H1 (cell line): ENCODE measurements at regions not wholly inside any gene's neighbourhood (a gene's known extent, or its start where the extent isn't known, plus 50 kb on each side); places are given as distances from the start of the nearest gene placed in this dataset.

Experiments used
- CTCF ChIA-PET: fragments of 300-600 bp; sonication (Branson Sonifier 250); formaldehyde crosslinking; loops from one replicate; lab custom pipeline; 2021; ENCODE audit not compliant: partially characterized antibody; lab: Charles Lee
- POLR2A ChIA-PET: fragments of 300-600 bp; sonication (Branson Sonifier 250); formaldehyde crosslinking; loops from one replicate; lab custom pipeline; 2021; ENCODE audit warnings: inconsistent platforms; ENCODE audit not compliant: partially characterized antibody; lab: Charles Lee
- DNase-seq, 2 experiments: peaks; one replicate each; pipeline versions ENCODE4 v3.0.0 to v3.0.0-alpha.2; 2010 to 2022; ENCODE audit warnings: low spot score in 2 of 2, low read depth in 1 of 2, mixed read lengths in 1 of 2
- FAIRE-seq: peaks from 2 replicates; lab custom pipeline; 2011; peaks lifted over from hg19 to GRCh38; lab: Jason Lieb, UNC
- H2AFZ ChIP-seq: 2 replicates; pipeline ENCODE4 v1.8.1; 2012; ENCODE audit warnings: low read length, inconsistent platforms
- H2AK5ac ChIP-seq: 2 replicates; pipeline ENCODE4 v1.6.1; 2013; ENCODE audit warnings: low read depth, low read length
- H2BK120ac ChIP-seq: replicated peaks from 2 replicates; pipeline ENCODE3; 2013; ENCODE audit warnings: low read depth, low read length, inconsistent platforms
- H2BK12ac ChIP-seq: 2 replicates; pipeline ENCODE4 v1.6.1; 2013; ENCODE audit warnings: low read depth, low read length
- H2BK15ac ChIP-seq: 2 replicates; pipeline ENCODE4 v1.6.1; 2013; ENCODE audit warnings: low read length
- H2BK20ac ChIP-seq: 2 replicates; pipeline ENCODE4 v1.6.1; 2013; ENCODE audit warnings: low read length
- H2BK5ac ChIP-seq: 2 replicates; pipeline ENCODE4 v1.6.1; 2013; ENCODE audit warnings: low read depth, low read length
- H3K14ac ChIP-seq: 2 replicates; pipeline ENCODE4 v1.6.1; 2013; ENCODE audit warnings: inconsistent platforms; ENCODE audit not compliant: insufficient read length
- H3K18ac ChIP-seq: 2 replicates; pipeline ENCODE4 v1.6.1; 2013; ENCODE audit warnings: low read length; ENCODE audit errors: extremely low read depth
- H3K23ac ChIP-seq: 2 replicates; pipeline ENCODE4 v1.6.1; 2013; ENCODE audit warnings: inconsistent platforms; ENCODE audit not compliant: insufficient read length
- H3K23me2 ChIP-seq: 2 replicates; pipeline ENCODE4 v1.6.1; 2013; ENCODE audit warnings: low read depth, low read length
- H3K27ac ChIP-seq: 2 replicates; pipeline ENCODE4 v1.6.1; 2011; ENCODE audit warnings: low read depth, low read length, inconsistent platforms
- H3K27me3 ChIP-seq, 4 experiments: replicated peaks in 1 of 4; 1 replicate in 1 of 4; 2 replicates in 3 of 4; pipeline versions ENCODE4 v1.6.1 to v1.8.1; 2011 to 2013; ENCODE audit warnings: low read length in 3 of 4, mild to moderate bottlenecking in 3 of 4, inconsistent platforms in 2 of 4, mixed read lengths in 2 of 4, moderate library complexity in 1 of 4; ENCODE audit not compliant: control insufficient read depth in 3 of 4, insufficient read depth in 3 of 4; ENCODE audit errors: extremely low read depth in 1 of 4
- H3K36me3 ChIP-seq, 4 experiments: 2 replicates each; pipeline versions ENCODE4 v1.6.1 to v1.8.1; 2011 to 2013; ENCODE audit warnings: mild to moderate bottlenecking in 4 of 4, low read length in 3 of 4, moderate library complexity in 2 of 4, control low read depth in 1 of 4, inconsistent platforms in 1 of 4; ENCODE audit not compliant: insufficient read depth in 4 of 4, control insufficient read depth in 2 of 4
- H3K4ac ChIP-seq: replicated peaks from 2 replicates; pipeline ENCODE3; 2013; ENCODE audit warnings: low read length, low read depth, mixed read lengths, inconsistent platforms; ENCODE audit not compliant: insufficient read length
- H3K4me1 ChIP-seq, 4 experiments: replicated peaks in 1 of 4; 1 replicate in 1 of 4; 2 replicates in 3 of 4; pipeline versions ENCODE4 v1.6.1 to v1.8.1; 2011 to 2013; ENCODE audit warnings: low read length in 3 of 4, inconsistent platforms in 2 of 4, mixed read lengths in 1 of 4; ENCODE audit not compliant: insufficient read depth in 4 of 4, control insufficient read depth in 3 of 4
- H3K4me2 ChIP-seq, 2 experiments: 2 replicates each; pipeline versions ENCODE4 v1.6.1 to v1.8.1; 2011 to 2013; ENCODE audit warnings: low read depth in 2 of 2, low read length in 2 of 2, control low read depth in 1 of 2, inconsistent platforms in 1 of 2, mild to moderate bottlenecking in 1 of 2; ENCODE audit not compliant: insufficient read depth in 1 of 2
- H3K4me3 ChIP-seq, 4 experiments: fragments of 200-600, 300-600 bp in 1 of 4; sonication (generic), shearing (Covaris generic), sonication (Bioruptor Twin) in 1 of 4; 2 replicates each; pipeline versions ENCODE4 v1.5.1 to v1.8.1; 2011 to 2016; ENCODE audit warnings: low read length in 4 of 4, low read depth in 3 of 4, control low read depth in 2 of 4, inconsistent platforms in 2 of 4, mild to moderate bottlenecking in 2 of 4, mixed read lengths in 1 of 4, moderate library complexity in 1 of 4; ENCODE audit not compliant: insufficient read depth in 2 of 4; ENCODE audit errors: extremely low read depth in 1 of 4
- H3K56ac ChIP-seq: replicated peaks from 2 replicates; pipeline ENCODE3; 2013; ENCODE audit warnings: low read depth, mild to moderate bottlenecking, mixed read lengths, low read length, inconsistent platforms; ENCODE audit not compliant: insufficient read length
- H3K79me1 ChIP-seq: 2 replicates; pipeline ENCODE4 v1.6.1; 2013; ENCODE audit warnings: low read depth, low read length, control low read depth
- H3K79me2 ChIP-seq, 2 experiments: 2 replicates each; pipeline versions ENCODE4 v1.6.1 to v1.8.1; 2012 to 2013; ENCODE audit warnings: low read length in 2 of 2, mild to moderate bottlenecking in 2 of 2, inconsistent platforms in 1 of 2; ENCODE audit not compliant: insufficient read depth in 2 of 2, control insufficient read depth in 1 of 2
- H3K9ac ChIP-seq, 4 experiments: replicated peaks in 1 of 4; 1 replicate in 1 of 4; 2 replicates in 3 of 4; pipeline versions ENCODE4 v1.6.1 to v1.8.1; 2011 to 2013; ENCODE audit warnings: low read depth in 3 of 4, low read length in 3 of 4, control low read depth in 2 of 4, mild to moderate bottlenecking in 2 of 4, moderate library complexity in 2 of 4, inconsistent platforms in 1 of 4; ENCODE audit errors: extremely low read depth in 1 of 4
- H3K9me3 ChIP-seq, 2 experiments: 2 replicates each; pipeline versions ENCODE4 v1.6.1 to v1.8.1; 2012 to 2013; ENCODE audit warnings: mild to moderate bottlenecking in 2 of 2, moderate library complexity in 2 of 2, control low read depth in 1 of 2, inconsistent platforms in 1 of 2, low read depth in 1 of 2, low read length in 1 of 2, mixed read lengths in 1 of 2; ENCODE audit not compliant: insufficient read depth in 2 of 2
- H4K20me1 ChIP-seq, 2 experiments: replicated peaks in 1 of 2; 2 replicates each; pipeline versions ENCODE3 to v1.8.1; 2011 to 2013; ENCODE audit warnings: inconsistent platforms in 2 of 2, low read length in 2 of 2, mild to moderate bottlenecking in 1 of 2; ENCODE audit not compliant: insufficient read depth in 2 of 2, control insufficient read depth in 1 of 2
- H4K5ac ChIP-seq: 2 replicates; pipeline ENCODE4 v1.6.1; 2013; ENCODE audit warnings: low read length, low read depth, mixed read lengths, inconsistent platforms; ENCODE audit not compliant: insufficient read length
- H4K8ac ChIP-seq: 2 replicates; pipeline ENCODE4 v1.8.0; 2013; ENCODE audit warnings: mild to moderate bottlenecking, moderate library complexity, low read length, inconsistent platforms; ENCODE audit not compliant: insufficient read depth; ENCODE audit errors: extremely low read depth
- H4K91ac ChIP-seq: replicated peaks from 2 replicates; pipeline ENCODE3; 2013; ENCODE audit warnings: low read length, mixed read lengths, inconsistent platforms; ENCODE audit not compliant: insufficient read length
- E2F6 ChIP-seq: IDR thresholded peaks from 2 replicates; pipeline ENCODE4 v1.6.1; 2012; ENCODE audit warnings: inconsistent platforms
- EZH2 ChIP-seq: fragments of 200-600 bp; sonication (generic); IDR thresholded peaks from 2 replicates; pipeline ENCODE4 v1.7.1; 2012; ENCODE audit warnings: low read depth, mild to moderate bottlenecking, moderate library complexity, low read length, inconsistent platforms; ENCODE audit not compliant: severe bottlenecking
- HDAC6 ChIP-seq: IDR thresholded peaks from one replicate; pipeline ENCODE4 v1.7.1; 2012; ENCODE audit warnings: low read depth, mild to moderate bottlenecking, inconsistent platforms, low read length, moderate library complexity
- NANOG ChIP-seq: IDR thresholded peaks from 2 replicates; pipeline ENCODE4 v1.6.1; 2011; ENCODE audit warnings: low read length, low read depth, mild to moderate bottlenecking, inconsistent platforms; ENCODE audit not compliant: insufficient read depth, poor library complexity, severe bottlenecking
- PHF8 ChIP-seq: fragments of 200-600 bp; sonication (generic); conservative IDR thresholded peaks from 2 replicates; pipeline ENCODE4 v1.7.1; 2012; ENCODE audit warnings: low read depth, mild to moderate bottlenecking, inconsistent platforms, low read length, moderate library complexity
- POLR2AphosphoS5 ChIP-seq: IDR thresholded peaks from 2 replicates; pipeline ENCODE4 v1.6.1; 2011; ENCODE audit warnings: low read depth, low read length
- RNF2 ChIP-seq: fragments of 200-900, 300-1000 bp; sonication (generic); IDR thresholded peaks from 2 replicates; pipeline ENCODE4 v1.7.1; 2016; ENCODE audit warnings: borderline replicate concordance, low read depth, mild to moderate bottlenecking, antibody characterized with exemption, low read length; ENCODE audit not compliant: poor library complexity, severe bottlenecking; ENCODE audit errors: missing control alignments
- SAP30 ChIP-seq: fragments of 300-600 bp; sonication (generic); IDR thresholded peaks from 2 replicates; pipeline ENCODE4 v1.7.1; 2012; ENCODE audit warnings: low read length, moderate library complexity, mild to moderate bottlenecking, inconsistent platforms; ENCODE audit not compliant: insufficient read depth, insufficient replicate concordance
- SP4 ChIP-seq: IDR thresholded peaks from 2 replicates; pipeline ENCODE4 v1.6.1; 2012; ENCODE audit warnings: low read length, inconsistent platforms
- TAF7 ChIP-seq: optimal IDR thresholded peaks from 2 replicates; pipeline ENCODE3; 2011; ENCODE audit warnings: low read depth, mild to moderate bottlenecking, inconsistent platforms, low read length, moderate library complexity, borderline replicate concordance
- YY1 ChIP-seq: IDR thresholded peaks from 2 replicates; pipeline ENCODE4 v1.6.1; 2011; ENCODE audit warnings: low read depth, mild to moderate bottlenecking, low read length
- ZNF274 ChIP-seq: IDR thresholded peaks from 2 replicates; pipeline ENCODE4 v1.7.0; 2012; ENCODE audit warnings: low read length, borderline replicate concordance; ENCODE audit errors: extremely low read depth
- WGBS, 2 experiments: shearing (Covaris generic) in 1 of 2; methylation state at CpG; one replicate each; pipeline versions ENCODE4 v1.1.6 to v1.1.7; 2013 to 2015; ENCODE audit warnings: low lambda C conversion rate in 2 of 2, mixed read lengths in 2 of 2, inconsistent platforms in 1 of 2, low coverage in 1 of 2, missing lambda C conversion rate in 1 of 2; ENCODE audit not compliant: insufficient replicate concordance in 2 of 2, insufficient coverage in 1 of 2, insufficient read length in 1 of 2; ENCODE audit errors: extremely low coverage in 1 of 2, missing lambda C conversion rate in 1 of 2; 5-methylcytosine and 5-hydroxymethylcytosine counted together

GRCh38 chr13:31081316-31081715 is 80.4 kb downstream of the HSPH1 start:
- Histone ChIP-seq H2AFZ (no peak overlapping the region), H3K79me1 (no peaks in the 10 kb centered on the region), H2BK5ac (no peak overlapping the region), H3K4me2 (no peak overlapping the region), H3K56ac (no peak overlapping the region), H2BK12ac (no peak overlapping the region), H3K4me3 (no peak overlapping the region), H3K27ac (no peak overlapping the region), H3K9me3 (no peaks in the 10 kb centered on the region), H4K20me1 (no peaks in the 10 kb centered on the region), H4K8ac (no peak overlapping the region), H4K5ac (no peak overlapping the region), H2AK5ac (no peak overlapping the region; the same call in 1 of the 2 replicates), H4K91ac (no peak overlapping the region), H2BK120ac (no peak overlapping the region), H3K9ac (no peak overlapping the region), H2BK20ac (no peak overlapping the region), H3K36me3 (no peaks in the 10 kb centered on the region), H2BK15ac (no peak overlapping the region), H3K79me2 (no peaks in the 10 kb centered on the region), H3K4me1 (no peaks in the 10 kb centered on the region), H3K4ac (no peak overlapping the region), H3K23ac (no peak overlapping the region), H3K27me3 (no peaks in the 10 kb centered on the region), H3K14ac (no peak overlapping the region), H3K18ac (no peak overlapping the region), H3K23me2 (no peaks in the 10 kb centered on the region)
- no peak for FAIRE-seq
- ChIA-PET POLR2A (no interaction called here), CTCF (no interaction called here)
- DNase-seq, result no peak
- 91% methylated on average over 6 of the region's 6 CpGs; no CpG with 5 or more reads in 1 of the 2 experiments for WGBS, 2 experiments
- TF ChIP-seq TAF7 (no peak), POLR2AphosphoS5 (no peak), E2F6 (no peak), PHF8 (no peak), NANOG (no peak), YY1 (no peak), SAP30 (no peak), HDAC6 (no peak), EZH2 (no peak), RNF2 (no peak), SP4 (no peak), ZNF274 (no peak)
